Glomerular visceral epithelial cell (primary cell): ENCODE measurements at regions not wholly inside any gene's neighbourhood (a gene's known extent, or its start where the extent isn't known, plus 50 kb on each side); places are given as distances from the start of the nearest gene placed in this dataset.

Experiments used
- DNase-seq: peaks from one replicate; pipeline ENCODE4 v3.0.0-alpha.2; 2016; ENCODE audit errors: extremely low spot score

DNA sequence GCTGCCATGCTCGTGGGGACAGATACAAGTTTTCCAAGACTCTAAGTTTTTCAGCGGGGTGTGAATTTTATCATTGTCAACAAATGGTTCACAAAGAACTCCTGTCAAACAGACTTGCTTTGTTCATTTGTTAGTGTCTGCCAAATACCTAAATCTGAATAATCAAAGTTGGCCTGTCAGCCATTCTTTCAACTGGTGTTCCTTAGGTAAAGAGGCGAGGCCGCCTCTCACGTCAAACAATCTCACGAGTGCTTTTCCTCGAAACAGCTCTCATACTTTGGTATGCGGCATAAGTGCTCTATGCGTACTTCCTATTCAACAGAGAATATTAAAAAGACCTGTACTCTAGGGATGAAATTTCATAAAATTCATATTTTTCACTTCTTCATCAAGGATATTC is 51.4 kb upstream of the KANK4 start:
- DNase-seq, result no peak

DNA sequence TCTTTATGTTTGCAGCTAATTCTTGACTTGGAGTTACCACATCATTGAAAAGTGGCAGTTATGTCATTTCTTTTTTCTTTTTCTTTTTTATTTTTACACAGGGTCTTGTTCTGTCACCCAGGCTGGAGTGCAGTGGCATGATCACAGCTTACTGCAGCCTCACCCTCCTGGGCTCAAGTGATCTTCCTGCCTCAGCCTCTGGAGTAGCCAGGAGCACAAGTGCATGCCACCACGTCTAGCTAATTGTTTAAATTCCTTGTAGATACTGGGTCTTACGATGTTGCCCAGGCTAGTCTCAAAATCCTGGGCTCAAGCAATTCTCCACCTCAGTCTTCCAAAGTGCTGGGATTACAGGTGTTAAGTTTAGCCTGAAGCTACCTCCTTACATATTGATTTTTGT is 52.1 kb upstream of the KANK4 start:
- no peak for DNase-seq

DNA sequence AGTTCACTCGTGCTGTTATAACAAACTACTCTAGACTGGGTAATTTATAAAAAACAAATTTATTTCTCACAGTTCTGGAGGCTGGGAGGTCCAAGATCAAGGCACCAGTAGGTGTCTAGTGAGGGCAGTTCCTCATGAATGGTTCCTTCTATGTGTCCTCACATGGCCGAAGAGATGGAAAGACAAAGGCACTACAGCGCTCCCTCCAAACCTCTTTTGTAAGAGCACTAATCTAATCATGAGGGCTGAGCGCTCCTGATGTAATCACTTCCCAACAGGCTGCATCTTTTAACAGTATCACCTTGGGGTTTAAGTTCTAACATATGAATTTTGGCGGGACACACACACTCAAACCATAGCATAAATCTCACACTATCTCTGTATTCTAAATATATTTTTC is 54.0 kb upstream of the KANK4 start:
- DNase-seq, result no peak

DNA sequence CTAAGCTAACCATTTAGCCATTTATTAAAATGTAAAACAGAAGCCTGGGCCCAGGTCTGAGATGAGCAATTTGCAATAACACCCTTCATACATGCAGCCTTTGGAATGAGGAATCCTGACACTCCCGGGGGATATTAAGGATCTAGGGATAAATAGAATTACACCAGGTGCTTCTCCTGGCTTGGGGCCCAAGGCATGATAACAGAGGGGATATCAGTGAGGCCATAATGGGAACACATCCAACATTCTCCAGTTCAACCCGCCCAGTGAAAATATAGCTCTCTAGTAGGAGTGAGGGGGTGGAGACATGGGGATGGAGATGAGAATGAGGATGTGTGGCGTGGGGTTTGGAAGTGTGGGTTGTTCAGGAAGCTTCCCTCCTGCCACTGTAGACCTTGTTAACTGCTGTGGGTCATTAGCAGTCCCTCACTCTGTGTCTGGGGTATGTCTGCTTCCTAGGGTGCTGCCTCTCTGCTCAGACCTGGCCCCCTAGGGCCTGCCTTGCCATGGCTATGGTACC is 57.9 kb upstream of the KANK4 start:
- DNase-seq, result no peak

DNA sequence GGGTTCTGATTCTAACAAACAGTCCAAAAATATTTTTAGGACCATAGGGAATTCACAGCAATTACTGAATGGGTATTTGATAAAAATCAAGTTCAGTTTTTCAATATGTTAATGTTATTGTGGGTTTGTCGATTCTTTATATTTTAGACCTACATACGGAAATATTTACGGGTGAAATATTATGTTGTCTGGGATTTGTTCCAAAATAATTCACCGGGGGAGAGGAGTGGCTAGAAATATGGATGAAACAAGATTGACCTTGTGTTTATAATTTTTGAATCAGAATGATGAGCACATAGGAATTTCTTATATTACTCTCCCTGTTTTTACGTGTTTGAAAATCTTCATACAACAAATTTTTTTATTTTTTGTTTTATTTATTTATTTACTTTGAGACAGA is 56.7 kb upstream of the USP1 start:
- DNase-seq, result no peak

DNA sequence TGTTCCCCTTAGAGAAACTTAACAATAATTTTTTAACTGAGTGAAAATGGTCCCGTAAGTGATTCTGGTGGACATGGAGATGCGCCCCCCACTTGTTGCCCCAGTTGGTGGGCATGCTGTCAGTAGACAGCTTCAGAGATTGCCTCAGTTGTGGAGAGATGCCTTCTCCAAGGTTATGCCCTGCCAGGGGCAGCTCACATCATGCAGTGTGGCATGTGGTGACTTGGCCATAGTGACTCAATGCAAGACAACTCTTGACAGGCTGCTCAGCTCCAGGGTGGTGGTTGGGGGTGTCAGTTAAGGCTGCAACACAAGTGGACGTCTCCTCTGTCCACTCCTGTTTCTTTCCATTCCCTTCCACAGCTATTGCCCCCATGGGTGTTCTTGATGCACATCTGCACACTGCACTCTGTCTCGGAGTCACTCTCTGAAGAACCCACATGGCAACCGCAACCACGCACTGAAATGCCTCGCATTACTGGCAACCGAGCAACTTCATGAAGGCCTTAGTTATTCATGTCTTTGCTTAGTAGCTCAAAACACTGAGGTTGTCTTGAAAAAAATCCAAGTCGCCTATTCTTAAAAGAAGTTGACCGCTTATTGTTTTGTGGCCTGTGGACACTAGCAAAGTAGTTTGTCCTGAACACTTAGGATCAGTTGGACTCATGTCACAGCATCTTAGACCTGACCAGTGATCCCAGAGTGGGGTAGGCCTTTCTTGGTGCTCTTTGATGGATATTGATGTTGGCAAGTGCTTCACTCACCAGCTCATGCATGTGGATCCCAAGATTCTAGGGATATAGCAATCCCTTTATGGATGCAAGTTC is 54.8 kb upstream of the USP1 start:
- DNase-seq, result no peak

DNA sequence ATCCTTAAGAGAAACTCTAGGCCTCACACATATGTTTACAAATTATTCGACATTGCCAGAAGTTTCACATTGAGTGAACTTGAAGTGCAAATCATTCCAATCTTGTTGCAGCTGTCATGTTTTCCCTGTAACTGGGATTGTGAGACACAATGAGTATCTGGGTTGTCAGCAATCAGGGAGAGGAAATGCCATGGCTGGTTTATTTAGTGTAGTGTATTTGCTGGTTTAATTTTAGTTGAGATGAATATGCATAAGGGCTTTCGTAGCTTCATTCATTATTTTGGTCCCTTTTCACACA is 54.2 kb upstream of the USP1 start:
- no peak for DNase-seq

DNA sequence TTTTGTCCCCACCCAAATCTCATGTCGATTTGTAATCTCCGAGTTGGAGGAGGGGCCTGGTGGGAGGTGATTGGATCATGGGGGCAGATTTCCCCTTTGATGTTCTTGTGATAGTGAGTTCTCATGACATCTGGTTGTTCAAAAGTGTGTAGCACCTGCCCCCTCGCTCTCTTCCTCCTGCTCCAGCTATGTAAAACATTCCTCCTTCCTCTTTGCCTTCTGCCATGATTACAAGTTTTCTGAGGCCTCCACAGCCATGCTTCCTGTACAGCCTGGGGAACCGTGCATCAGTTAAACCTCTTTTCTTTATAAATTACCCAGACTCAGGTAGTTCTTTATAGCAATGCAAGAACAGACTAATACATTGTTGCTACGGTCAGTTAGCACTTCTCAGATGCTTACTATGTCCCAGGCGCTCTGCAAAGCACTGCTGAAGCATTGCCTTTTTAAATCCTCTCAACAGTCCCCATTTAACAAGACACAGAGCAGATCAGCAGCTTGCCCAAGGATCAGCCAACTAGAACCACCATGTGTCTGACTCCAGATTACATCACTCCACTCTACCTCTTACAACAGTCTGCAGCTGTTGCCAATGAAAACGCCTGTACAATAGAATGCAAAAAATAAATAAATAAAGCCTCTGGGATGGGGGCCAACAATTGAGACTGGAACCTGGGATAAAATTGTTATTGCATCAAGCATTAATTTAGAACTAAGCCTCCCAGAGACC is 52.4 kb upstream of the USP1 start:
- DNase-seq, result peak; percentile 70

DNA sequence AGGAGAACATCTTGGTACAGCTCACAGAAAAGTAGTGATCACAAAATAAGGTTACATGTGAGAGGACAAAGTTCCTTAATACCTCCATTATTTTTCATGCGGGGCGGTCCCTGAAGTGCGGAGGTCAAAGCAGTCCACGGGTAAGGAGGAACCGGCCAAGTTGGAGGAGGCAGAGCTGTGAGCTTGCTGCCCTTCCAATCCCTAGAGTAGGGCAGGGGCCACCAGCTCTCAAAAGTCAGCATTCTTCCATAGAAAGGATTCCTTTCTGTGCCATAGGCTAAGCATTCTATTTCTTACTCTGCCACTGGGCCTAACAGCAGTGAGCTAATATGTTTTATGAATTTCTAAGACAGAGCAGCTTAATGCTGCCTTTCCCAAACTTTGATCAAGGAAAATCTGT is 50.9 kb upstream of the USP1 start:
- no peak for DNase-seq

DNA sequence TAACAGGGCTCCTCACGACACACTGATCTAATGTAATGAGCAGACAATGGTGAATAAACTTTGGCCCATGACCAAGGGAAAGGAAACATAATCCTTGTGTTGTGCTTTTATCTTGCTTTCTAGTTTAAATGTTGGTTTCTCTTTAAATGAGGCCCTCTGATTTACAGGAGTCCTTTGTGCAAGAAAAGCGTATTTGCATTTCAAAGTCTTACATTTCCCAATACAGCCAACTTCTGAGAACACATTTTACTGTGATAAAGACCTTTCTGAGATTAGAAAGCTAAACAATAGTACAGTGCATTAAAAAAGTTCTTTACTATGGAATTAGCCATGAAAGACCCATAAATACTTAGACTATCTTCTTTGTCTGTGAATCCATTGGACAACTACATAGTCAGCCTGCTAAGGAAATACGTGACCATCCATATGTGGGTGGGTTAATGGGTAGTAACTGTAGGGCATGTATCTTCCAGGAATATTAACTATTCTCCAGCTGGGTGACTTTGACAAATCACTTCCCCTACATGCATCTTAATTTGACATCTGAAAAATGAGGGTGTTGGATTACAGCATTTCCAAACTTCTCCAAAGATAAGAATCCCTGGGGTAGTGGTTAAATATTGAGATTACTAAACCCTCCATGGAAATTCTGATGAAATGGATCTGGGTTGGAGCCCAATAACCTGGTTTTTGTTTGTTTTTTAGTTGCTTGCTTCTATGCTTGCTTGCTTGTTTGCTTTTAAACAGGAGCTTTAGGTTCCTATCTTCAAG is 50.3 kb upstream of the USP1 start:
- no peak for DNase-seq
